ENCODE measurements at regions not wholly inside any gene's neighbourhood (a gene's known extent, or its start where the extent isn't known, plus 50 kb on each side); places are given as distances from the start of the nearest gene placed in this dataset.

- no peak for TF ChIP-seq POLR2A (IDR thresholded peaks at IDR 0.05)
- TF ChIP-seq, protein P1, sequence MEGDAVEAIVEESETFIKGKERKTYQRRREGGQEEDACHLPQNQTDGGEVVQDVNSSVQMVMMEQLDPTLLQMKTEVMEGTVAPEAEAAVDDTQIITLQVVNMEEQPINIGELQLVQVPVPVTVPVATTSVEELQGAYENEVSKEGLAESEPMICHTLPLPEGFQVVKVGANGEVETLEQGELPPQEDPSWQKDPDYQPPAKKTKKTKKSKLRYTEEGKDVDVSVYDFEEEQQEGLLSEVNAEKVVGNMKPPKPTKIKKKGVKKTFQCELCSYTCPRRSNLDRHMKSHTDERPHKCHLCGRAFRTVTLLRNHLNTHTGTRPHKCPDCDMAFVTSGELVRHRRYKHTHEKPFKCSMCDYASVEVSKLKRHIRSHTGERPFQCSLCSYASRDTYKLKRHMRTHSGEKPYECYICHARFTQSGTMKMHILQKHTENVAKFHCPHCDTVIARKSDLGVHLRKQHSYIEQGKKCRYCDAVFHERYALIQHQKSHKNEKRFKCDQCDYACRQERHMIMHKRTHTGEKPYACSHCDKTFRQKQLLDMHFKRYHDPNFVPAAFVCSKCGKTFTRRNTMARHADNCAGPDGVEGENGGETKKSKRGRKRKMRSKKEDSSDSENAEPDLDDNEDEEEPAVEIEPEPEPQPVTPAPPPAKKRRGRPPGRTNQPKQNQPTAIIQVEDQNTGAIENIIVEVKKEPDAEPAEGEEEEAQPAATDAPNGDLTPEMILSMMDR (IDR thresholded peaks at IDR 0.05), result no peak
Measured at GRCh38 chr3:109713288-109713687, 375.9 kb upstream of the DPPA4 start.

Data from Peyer's patch (tissue), 4 donors.